ENCODE measurements at regions not wholly inside any gene's neighbourhood (a gene's known extent, or its start where the extent isn't known, plus 50 kb on each side); places are given as distances from the start of the nearest gene placed in this dataset.
"Not testable (repeated sequence)": the region's sequence is repeated elsewhere in the genome, so short reads cannot be mapped to it uniquely, and the experiment has no call there.

GRCh38 chr17:13154930-13155329 lies 137.1 kb upstream of the ELAC2 start:
- Histone ChIP-seq H3K4me3 (ENCODE audit: low read depth, low read length) (no peak overlapping the region), H3K36me3 (no peaks in the 10 kb centered on the region), H3K4me1 (no peaks in the 10 kb centered on the region), H3K9me3 (no peaks in the 10 kb centered on the region), H3K27me3 (no peaks in the 10 kb centered on the region)
- no peak for DNase-seq
- TF ChIP-seq CTCF (IDR thresholded peaks at IDR 0.05; ENCODE audit: low read depth, low read length): no peak

- no peak for TF ChIP-seq CTCF (IDR thresholded peaks at IDR 0.05; ENCODE audit: low read depth, low read length)
- no peak overlapping the region for H3K4me3 ChIP-seq (ENCODE audit: low read depth, low read length)
- no peak for DNase-seq
- H3K36me3 ChIP-seq: no peaks in the 10 kb centered on the region
- H3K4me1 ChIP-seq: no peaks in the 10 kb centered on the region
- no peaks in the 10 kb centered on the region for H3K27me3 ChIP-seq
- H3K9me3 ChIP-seq: no peaks in the 10 kb centered on the region
Measured at GRCh38 chr17:13154398-13154797, 136.6 kb upstream of the ELAC2 start.

- TF ChIP-seq CTCF (IDR thresholded peaks at IDR 0.05; ENCODE audit: low read depth, low read length): no peak
- Histone ChIP-seq H3K9me3 (no peaks in the 10 kb centered on the region), H3K27me3 (no peaks in the 10 kb centered on the region), H3K36me3 (no peaks in the 10 kb centered on the region), H3K4me1 (no peaks in the 10 kb centered on the region), H3K4me3 (ENCODE audit: low read depth, low read length) (no peak overlapping the region)
- DNase-seq: no peak
Measured at GRCh38 chr17:13153036-13153435, 135.2 kb upstream of the ELAC2 start.

- Histone ChIP-seq H3K9me3 (no peaks in the 10 kb centered on the region), H3K4me3 (ENCODE audit: low read depth, low read length) (no peak overlapping the region), H3K36me3 (no peaks in the 10 kb centered on the region), H3K4me1 (no peaks in the 10 kb centered on the region), H3K27me3 (no peaks in the 10 kb centered on the region)
- no peak for TF ChIP-seq CTCF (IDR thresholded peaks at IDR 0.05; ENCODE audit: low read depth, low read length)
- DNase-seq: no peak
Measured at GRCh38 chr17:13152501-13152900, 134.7 kb upstream of the ELAC2 start.

- H3K36me3 ChIP-seq; H3K27me3 ChIP-seq; DNase-seq; H3K4me1 ChIP-seq; H3K9me3 ChIP-seq; H3K4me3 ChIP-seq (ENCODE audit: low read depth, low read length): not testable (repeated sequence)
Measured at GRCh38 chr17:13150738-13151137, 132.9 kb upstream of the ELAC2 start.

- Histone ChIP-seq H3K4me1 (no peaks in the 10 kb centered on the region), H3K27me3 (no peaks in the 10 kb centered on the region), H3K36me3 (no peaks in the 10 kb centered on the region), H3K4me3 (ENCODE audit: low read depth, low read length) (no peak overlapping the region), H3K9me3 (no peaks in the 10 kb centered on the region)
- no peak for DNase-seq
- TF ChIP-seq CTCF (IDR thresholded peaks at IDR 0.05; ENCODE audit: low read depth, low read length): no peak
Measured at GRCh38 chr17:13143001-13143400, 125.2 kb upstream of the ELAC2 start.

GRCh38 chr17:13140750-13141149 lies 122.9 kb upstream of the ELAC2 start:
- Histone ChIP-seq H3K36me3 (no peaks in the 10 kb centered on the region), H3K9me3 (no peaks in the 10 kb centered on the region), H3K4me3 (ENCODE audit: low read depth, low read length) (no peak overlapping the region), H3K27me3 (no peaks in the 10 kb centered on the region), H3K4me1 (no peaks in the 10 kb centered on the region)
- TF ChIP-seq CTCF (IDR thresholded peaks at IDR 0.05; ENCODE audit: low read depth, low read length): no peak
- DNase-seq: no peak
